ENCODE measurements at regions not wholly inside any gene's neighbourhood (a gene's known extent, or its start where the extent isn't known, plus 50 kb on each side); places are given as distances from the start of the nearest gene placed in this dataset.

DNA sequence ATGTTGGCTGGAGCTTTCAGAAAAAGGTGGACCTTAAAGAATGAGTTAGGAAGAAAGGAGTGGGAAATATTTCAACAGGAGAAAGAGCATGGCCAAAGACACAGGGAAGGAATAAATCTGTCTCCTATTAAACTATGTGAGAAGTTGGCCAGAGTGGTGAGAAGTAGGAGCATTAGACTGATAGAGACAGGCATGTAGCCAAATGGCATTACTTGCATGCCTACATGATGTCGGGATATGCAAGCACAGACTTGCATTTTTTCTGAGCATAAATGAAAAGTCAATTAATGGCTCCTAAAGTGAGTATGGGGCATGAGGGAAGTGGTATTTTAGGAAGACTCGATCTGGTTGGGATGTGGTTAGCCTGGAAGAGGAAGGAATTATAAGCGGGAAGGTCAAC lies 279.6 kb upstream of the PITX2 start:
- Histone ChIP-seq H3K36me3 (ENCODE audit: insufficient read depth, low read length) (no peaks in the 10 kb centered on the region), H3K4me2 (ENCODE audit: insufficient read depth, low read length) (no peak overlapping the region), H3K4me1 (ENCODE audit: insufficient read depth, low read length) (no peaks in the 10 kb centered on the region), H3K4me3 (ENCODE audit: insufficient read depth, low read length) (no peak overlapping the region), H3K9me3 (ENCODE audit: low read depth, low read length) (no peaks in the 10 kb centered on the region), H3K27me3 (ENCODE audit: insufficient read depth, low read length) (no peaks in the 10 kb centered on the region), H3K79me2 (ENCODE audit: insufficient read depth, low read length) (no peaks in the 10 kb centered on the region), H4K20me1 (ENCODE audit: insufficient read depth, low read length) (no peaks in the 10 kb centered on the region), H3K27ac (ENCODE audit: low read depth, low read length) (no peak overlapping the region), H2AFZ (ENCODE audit: low read length) (no peak overlapping the region)
- no peak for DNase-seq (ENCODE audit: insufficient read length, low spot score, missing footprints)
- TF ChIP-seq, protein P1, sequence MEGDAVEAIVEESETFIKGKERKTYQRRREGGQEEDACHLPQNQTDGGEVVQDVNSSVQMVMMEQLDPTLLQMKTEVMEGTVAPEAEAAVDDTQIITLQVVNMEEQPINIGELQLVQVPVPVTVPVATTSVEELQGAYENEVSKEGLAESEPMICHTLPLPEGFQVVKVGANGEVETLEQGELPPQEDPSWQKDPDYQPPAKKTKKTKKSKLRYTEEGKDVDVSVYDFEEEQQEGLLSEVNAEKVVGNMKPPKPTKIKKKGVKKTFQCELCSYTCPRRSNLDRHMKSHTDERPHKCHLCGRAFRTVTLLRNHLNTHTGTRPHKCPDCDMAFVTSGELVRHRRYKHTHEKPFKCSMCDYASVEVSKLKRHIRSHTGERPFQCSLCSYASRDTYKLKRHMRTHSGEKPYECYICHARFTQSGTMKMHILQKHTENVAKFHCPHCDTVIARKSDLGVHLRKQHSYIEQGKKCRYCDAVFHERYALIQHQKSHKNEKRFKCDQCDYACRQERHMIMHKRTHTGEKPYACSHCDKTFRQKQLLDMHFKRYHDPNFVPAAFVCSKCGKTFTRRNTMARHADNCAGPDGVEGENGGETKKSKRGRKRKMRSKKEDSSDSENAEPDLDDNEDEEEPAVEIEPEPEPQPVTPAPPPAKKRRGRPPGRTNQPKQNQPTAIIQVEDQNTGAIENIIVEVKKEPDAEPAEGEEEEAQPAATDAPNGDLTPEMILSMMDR (IDR thresholded peaks at IDR 0.05; ENCODE audit: extremely low read depth, low read depth, low read length): no peak

DNA sequence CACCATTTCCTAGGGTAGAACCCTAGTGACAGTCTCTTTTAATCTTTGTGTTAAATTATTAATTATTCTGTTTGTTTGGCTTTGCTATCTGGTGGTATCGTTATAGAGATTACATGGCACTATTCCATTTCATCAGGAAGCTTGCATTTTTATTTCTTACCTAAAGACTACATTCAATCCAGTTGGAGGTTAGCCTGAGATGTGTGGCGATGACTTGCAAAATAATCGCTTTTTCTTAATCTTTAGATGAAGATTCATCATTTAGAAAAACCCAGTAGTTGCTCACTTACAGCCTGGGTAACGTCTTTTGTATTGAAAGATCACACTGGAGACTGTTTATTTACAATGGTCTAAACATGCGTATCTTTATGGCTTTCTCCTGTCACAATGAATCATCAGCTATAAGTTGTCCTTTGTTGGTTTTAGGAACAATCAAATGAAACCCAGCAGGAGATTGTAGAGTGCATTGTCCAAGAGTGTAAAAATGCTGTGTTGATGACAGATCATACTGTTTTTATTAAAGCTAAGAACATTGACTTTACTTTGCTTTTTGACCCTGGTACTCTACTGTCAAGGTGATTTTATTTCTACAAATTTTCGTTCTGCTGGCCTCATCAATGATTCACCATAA lies 281.7 kb upstream of the PITX2 start:
- H3K27me3 ChIP-seq (ENCODE audit: insufficient read depth, low read length): no peaks in the 10 kb centered on the region
- H3K79me2 ChIP-seq (ENCODE audit: insufficient read depth, low read length): no peaks in the 10 kb centered on the region
- no peaks in the 10 kb centered on the region for H4K20me1 ChIP-seq (ENCODE audit: insufficient read depth, low read length)
- no peak overlapping the region for H3K4me2 ChIP-seq (ENCODE audit: insufficient read depth, low read length)
- no peak for DNase-seq (ENCODE audit: insufficient read length, low spot score, missing footprints)
- H3K36me3 ChIP-seq (ENCODE audit: insufficient read depth, low read length): no peaks in the 10 kb centered on the region
- H3K4me1 ChIP-seq (ENCODE audit: insufficient read depth, low read length): no peaks in the 10 kb centered on the region
- no peak overlapping the region for H3K27ac ChIP-seq (ENCODE audit: low read depth, low read length)
- H2AFZ ChIP-seq (ENCODE audit: low read length): no peak overlapping the region
- H3K4me3 ChIP-seq (ENCODE audit: insufficient read depth, low read length): no peak overlapping the region
- H3K9me3 ChIP-seq (ENCODE audit: low read depth, low read length): no peaks in the 10 kb centered on the region
- TF ChIP-seq, protein P1 (IDR thresholded peaks at IDR 0.05; ENCODE audit: extremely low read depth, low read depth, low read length): no peak

DNA sequence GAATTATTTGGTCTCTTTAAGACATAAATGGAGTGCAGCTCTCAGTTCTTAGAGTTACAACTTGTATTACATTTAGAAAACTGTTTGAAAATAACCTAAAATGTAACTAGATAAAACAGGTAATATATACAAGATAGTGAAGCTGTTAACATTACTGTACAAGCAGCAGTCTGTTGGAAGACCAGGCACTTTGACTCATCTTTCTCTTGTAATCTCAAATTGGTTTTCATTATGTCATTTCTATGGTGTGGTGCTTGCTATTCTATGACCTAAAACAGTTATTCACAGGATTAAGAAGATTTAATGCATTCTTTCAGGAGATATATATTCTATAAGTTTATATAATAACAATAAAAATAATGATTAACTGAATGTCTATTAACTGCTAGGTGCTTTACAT lies 282.5 kb upstream of the PITX2 start:
- H3K79me2 ChIP-seq (ENCODE audit: insufficient read depth, low read length): no peaks in the 10 kb centered on the region
- H3K4me1 ChIP-seq (ENCODE audit: insufficient read depth, low read length): no peaks in the 10 kb centered on the region
- H3K27ac ChIP-seq (ENCODE audit: low read depth, low read length): no peak overlapping the region
- no peak overlapping the region for H3K4me2 ChIP-seq (ENCODE audit: insufficient read depth, low read length)
- no peak overlapping the region for H2AFZ ChIP-seq (ENCODE audit: low read length)
- no peaks in the 10 kb centered on the region for H3K9me3 ChIP-seq (ENCODE audit: low read depth, low read length)
- no peaks in the 10 kb centered on the region for H3K36me3 ChIP-seq (ENCODE audit: insufficient read depth, low read length)
- no peaks in the 10 kb centered on the region for H4K20me1 ChIP-seq (ENCODE audit: insufficient read depth, low read length)
- no peaks in the 10 kb centered on the region for H3K27me3 ChIP-seq (ENCODE audit: insufficient read depth, low read length)
- H3K4me3 ChIP-seq (ENCODE audit: insufficient read depth, low read length): no peak overlapping the region
- TF ChIP-seq, protein P1 (IDR thresholded peaks at IDR 0.05; ENCODE audit: extremely low read depth, low read depth, low read length): no peak
- DNase-seq (ENCODE audit: insufficient read length, low spot score, missing footprints): no peak

DNA sequence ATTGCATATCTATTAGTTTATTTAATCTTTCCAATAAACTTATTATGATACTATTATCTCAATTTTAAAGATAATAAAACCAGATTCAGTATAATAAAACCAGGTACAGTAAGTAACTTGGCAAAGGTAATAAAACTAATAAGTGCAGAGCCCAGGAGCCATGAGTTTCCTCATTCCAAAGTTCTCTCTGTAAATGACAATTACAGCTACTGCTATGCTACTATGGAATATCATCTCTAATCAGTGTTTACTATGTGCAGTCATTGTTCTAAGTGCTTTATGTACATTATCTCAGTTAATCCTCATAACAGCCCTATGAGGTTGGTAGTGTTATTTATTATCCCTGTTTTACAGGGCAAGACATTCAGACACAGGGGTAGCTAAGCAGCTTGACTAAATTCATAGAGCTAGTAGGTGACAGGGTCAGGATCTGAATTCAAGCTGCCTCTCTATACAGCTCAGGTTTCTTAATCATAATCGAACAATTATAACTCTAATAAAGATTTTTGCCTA lies 285.0 kb upstream of the PITX2 start:
- H3K27ac ChIP-seq (ENCODE audit: low read depth, low read length): no peak overlapping the region
- H3K36me3 ChIP-seq (ENCODE audit: insufficient read depth, low read length): no peaks in the 10 kb centered on the region
- DNase-seq (ENCODE audit: insufficient read length, low spot score, missing footprints): no peak
- H3K4me3 ChIP-seq (ENCODE audit: insufficient read depth, low read length): no peak overlapping the region
- TF ChIP-seq, protein P1 (IDR thresholded peaks at IDR 0.05; ENCODE audit: extremely low read depth, low read depth, low read length): no peak
- no peaks in the 10 kb centered on the region for H4K20me1 ChIP-seq (ENCODE audit: insufficient read depth, low read length)
- no peak overlapping the region for H2AFZ ChIP-seq (ENCODE audit: low read length)
- H3K9me3 ChIP-seq (ENCODE audit: low read depth, low read length): no peaks in the 10 kb centered on the region
- H3K27me3 ChIP-seq (ENCODE audit: insufficient read depth, low read length): no peaks in the 10 kb centered on the region
- no peaks in the 10 kb centered on the region for H3K4me1 ChIP-seq (ENCODE audit: insufficient read depth, low read length)
- H3K4me2 ChIP-seq (ENCODE audit: insufficient read depth, low read length): no peak overlapping the region
- H3K79me2 ChIP-seq (ENCODE audit: insufficient read depth, low read length): no peaks in the 10 kb centered on the region

Data from osteoblast (primary cell).